AG04449 (cell line): ENCODE measurements at regions not wholly inside any gene's neighbourhood (a gene's known extent, or its start where the extent isn't known, plus 50 kb on each side); places are given as distances from the start of the nearest gene placed in this dataset.

ENCODE experiments used
- CTCF ChIA-PET: fragments of 350-600 bp; formaldehyde crosslinking; extraction: SDS; loops from one replicate; lab custom pipeline; 2021; ENCODE audit warnings: antibody characterized with exemption; lab: Yijun Ruan, JAX
- POLR2A ChIA-PET: fragments of 400-600, 350-600 bp; formaldehyde crosslinking; extraction: SDS; loops from one replicate; lab custom pipeline; 2020; ENCODE audit warnings: antibody characterized with exemption, inconsistent platforms; lab: Yijun Ruan, JAX
- DNase-seq: peaks from one replicate; pipeline ENCODE4 v3.0.0-alpha.2; 2010; ENCODE audit warnings: low read depth, low spot score
- H3K4me3 ChIP-seq: 2 replicates; pipeline ENCODE4 v1.5.1; 2011; ENCODE audit warnings: low read depth, mild to moderate bottlenecking, control low read depth, low read length
- TF ChIP-seq, protein P1 (sequence below): IDR thresholded peaks from one replicate; pipeline ENCODE4 v1.5.1; 2011; ENCODE audit warnings: mild to moderate bottlenecking, moderate library complexity, low read length, control low read depth, inconsistent platforms; ENCODE audit not compliant: insufficient read depth; ENCODE audit errors: missing control alignments

DNA sequence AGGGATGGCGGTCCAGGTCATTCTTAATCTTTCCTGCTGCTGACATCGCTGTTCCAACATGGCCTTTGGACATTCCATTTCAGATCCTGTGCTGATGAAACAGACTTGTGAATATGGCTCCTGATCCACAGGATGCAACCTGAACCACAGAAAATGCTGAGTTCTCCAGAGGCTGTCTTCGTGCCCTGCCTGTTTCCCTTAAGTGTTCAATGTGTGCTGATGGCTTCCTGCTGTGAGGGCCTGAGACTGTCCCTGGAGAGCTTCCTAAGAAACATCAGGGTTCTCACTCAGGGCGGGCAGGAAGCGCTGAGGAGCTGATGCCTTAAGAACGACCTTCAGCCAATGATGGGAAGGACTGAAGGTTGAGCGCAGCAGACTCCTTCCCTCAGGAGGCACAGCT, 909.4 kb downstream of the UQCRFS1 start:
- no peak for DNase-seq
- CTCF ChIA-PET: no interaction called here
- H3K4me3 ChIP-seq: no peak overlapping the region
- TF ChIP-seq, protein P1, sequence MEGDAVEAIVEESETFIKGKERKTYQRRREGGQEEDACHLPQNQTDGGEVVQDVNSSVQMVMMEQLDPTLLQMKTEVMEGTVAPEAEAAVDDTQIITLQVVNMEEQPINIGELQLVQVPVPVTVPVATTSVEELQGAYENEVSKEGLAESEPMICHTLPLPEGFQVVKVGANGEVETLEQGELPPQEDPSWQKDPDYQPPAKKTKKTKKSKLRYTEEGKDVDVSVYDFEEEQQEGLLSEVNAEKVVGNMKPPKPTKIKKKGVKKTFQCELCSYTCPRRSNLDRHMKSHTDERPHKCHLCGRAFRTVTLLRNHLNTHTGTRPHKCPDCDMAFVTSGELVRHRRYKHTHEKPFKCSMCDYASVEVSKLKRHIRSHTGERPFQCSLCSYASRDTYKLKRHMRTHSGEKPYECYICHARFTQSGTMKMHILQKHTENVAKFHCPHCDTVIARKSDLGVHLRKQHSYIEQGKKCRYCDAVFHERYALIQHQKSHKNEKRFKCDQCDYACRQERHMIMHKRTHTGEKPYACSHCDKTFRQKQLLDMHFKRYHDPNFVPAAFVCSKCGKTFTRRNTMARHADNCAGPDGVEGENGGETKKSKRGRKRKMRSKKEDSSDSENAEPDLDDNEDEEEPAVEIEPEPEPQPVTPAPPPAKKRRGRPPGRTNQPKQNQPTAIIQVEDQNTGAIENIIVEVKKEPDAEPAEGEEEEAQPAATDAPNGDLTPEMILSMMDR: no peak
- POLR2A ChIA-PET: no interaction called here

DNA sequence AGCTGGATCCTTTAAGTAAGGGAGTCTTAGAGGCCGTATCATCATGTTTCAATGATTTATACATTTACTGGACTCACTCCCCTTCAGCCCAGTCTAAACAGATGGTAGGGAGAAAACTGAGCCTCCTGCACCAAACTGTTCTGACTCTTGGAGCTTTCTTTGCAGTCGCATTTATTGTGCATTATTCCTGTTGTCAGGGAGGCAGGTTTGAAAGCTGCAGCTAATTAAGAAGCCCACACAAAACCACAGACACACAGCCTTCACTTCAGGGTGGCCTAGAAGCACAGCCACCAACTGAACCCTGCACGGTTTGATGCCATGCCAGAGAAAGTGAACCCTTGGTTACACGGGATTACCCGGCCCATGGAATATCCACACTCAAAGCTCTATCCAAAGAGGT, 911.0 kb downstream of the UQCRFS1 start:
- H3K4me3 ChIP-seq: no peak overlapping the region
- CTCF ChIA-PET: no interaction called here
- TF ChIP-seq, protein P1: no peak
- no peak for DNase-seq
- POLR2A ChIA-PET: no interaction called here

DNA sequence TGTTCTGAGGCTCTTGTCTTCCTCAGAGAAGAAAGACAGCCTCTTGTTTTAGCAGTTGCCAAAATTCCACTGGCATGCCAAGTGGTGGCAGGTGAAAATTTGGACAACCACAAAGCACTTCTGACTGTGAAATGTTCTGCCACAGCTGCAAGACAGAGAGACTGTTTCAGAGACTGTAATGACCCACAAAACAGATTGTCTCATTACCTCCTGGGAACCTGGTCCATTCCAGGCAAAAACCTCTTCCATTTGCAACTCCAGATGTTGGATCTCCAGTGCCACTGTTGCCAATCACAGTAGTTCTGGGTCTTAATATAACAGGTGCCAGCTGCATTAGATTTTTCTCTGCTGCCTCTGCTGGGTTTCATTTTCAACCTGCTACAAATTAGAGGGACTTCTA, 911.5 kb downstream of the UQCRFS1 start:
- ChIA-PET CTCF (no interaction called here), POLR2A (no interaction called here)
- DNase-seq: no peak
- H3K4me3 ChIP-seq: no peak overlapping the region
- TF ChIP-seq, protein P1: no peak

DNA sequence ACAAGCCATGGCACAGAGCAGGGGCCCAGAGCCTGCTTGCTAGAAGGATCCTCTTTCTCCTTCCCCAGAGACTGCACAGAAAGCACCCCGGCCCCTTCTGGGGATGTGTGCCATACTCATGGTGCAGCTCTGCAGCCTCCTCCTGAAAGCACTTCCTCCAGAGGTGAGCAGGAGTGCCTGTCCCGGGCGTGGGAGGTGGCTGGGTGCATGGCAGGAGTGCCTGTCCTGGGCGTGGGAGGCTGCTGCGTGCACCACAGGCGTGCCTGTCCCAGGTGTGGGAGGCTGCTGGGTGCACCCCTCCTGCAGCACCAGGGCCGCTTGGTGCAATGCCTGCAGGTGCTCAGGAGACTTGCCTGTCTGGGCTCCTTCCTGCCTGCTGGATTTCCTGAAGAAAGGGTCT, 913.3 kb downstream of the UQCRFS1 start:
- ChIA-PET POLR2A (no interaction called here), CTCF (no interaction called here)
- no peak overlapping the region for H3K4me3 ChIP-seq
- TF ChIP-seq, protein P1: no peak
- DNase-seq: no peak

DNA sequence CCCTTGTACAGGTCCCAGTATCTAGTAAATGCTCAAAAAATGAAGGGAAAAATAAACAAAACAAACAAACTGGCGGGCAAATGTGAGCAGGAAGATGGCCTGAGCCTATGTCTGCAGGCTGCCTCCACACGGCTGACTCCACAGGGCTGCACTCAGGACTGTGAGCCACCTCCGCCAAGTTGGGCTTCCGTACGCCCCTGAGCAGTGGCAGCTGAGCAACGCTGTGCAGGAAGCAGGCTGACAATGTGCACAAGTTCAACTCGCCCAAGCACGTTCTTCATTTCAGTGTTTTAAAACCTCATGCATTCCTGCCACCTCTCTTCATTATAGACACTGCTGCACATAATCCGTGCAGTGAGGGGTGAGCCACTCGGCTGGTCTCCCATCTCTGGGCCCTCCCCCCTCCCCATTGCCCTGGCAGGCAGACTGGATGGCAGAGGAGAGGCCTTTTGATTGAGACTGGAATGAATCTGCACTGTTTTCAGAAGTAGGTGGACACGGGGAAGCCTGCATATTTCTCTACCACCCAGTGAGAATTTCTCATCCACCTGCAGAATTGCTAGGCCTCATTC, 915.3 kb downstream of the UQCRFS1 start:
- no peak overlapping the region for H3K4me3 ChIP-seq
- DNase-seq: no peak
- CTCF ChIA-PET: no interaction called here
- TF ChIP-seq, protein P1: no peak
- POLR2A ChIA-PET: no interaction called here

DNA sequence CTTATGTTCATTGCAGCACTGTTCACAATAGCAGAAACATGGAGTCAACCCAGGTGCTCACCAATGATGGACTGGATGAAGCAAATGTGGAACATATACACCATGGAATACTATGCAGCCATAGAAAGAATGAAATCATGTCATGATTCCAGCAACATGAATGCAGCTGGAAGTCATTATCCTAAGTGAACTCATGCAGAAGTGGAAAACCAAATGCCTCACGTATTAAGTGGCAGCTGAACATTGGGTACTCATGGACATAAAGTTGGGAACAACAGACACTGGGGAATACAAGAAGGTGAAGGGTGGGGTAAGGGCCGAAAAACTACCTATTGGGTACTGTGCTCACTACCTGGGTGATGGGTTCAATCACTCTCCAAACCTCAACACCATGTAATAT, 915.9 kb downstream of the UQCRFS1 start:
- ChIA-PET POLR2A (no interaction called here), CTCF (no interaction called here)
- DNase-seq: no peak
- H3K4me3 ChIP-seq: no peak overlapping the region
- TF ChIP-seq, protein P1: no peak
